K562 (cell line): ENCODE measurements at regions not wholly inside any gene's neighbourhood (a gene's known extent, or its start where the extent isn't known, plus 50 kb on each side); places are given as distances from the start of the nearest gene placed in this dataset.

Source experiments
- ATAC-seq: fragments of 200-7000 bp; cut with Tn5 transposase; 3 replicates; pipeline ENCODE4 v1.9.1; 2020; ENCODE audit warnings: moderate library complexity
- BruUV-seq: library from RNA; stranded (reverse); fragments of 400-500 nt; replicated peaks from 2 replicates; lab custom pipeline; 2021; lab: Mats Ljungman, UMichigan
- CTCF ChIA-PET: fragments of 300-600 bp; formaldehyde crosslinking; extraction: SDS; loops from one replicate; lab custom pipeline; 2021; ENCODE audit warnings: low intra/inter-chr PET ratio; lab: Yijun Ruan, JAX
- POLR2A ChIA-PET: fragments of 300-600, 350-650 bp; sonication (Branson Sonifier 250); formaldehyde crosslinking; extraction: SDS; loops from one replicate; lab custom pipeline; 2021; ENCODE audit warnings: antibody characterized with exemption, inconsistent platforms; lab: Yijun Ruan, JAX
- DNase-seq, 4 experiments: peaks; one replicate each; pipeline versions ENCODE4 v3.0.0 to v3.0.0-alpha.2; 2011 to 2018; ENCODE audit warnings: low spot score in 3 of 4, mixed read lengths in 3 of 4; ENCODE audit errors: extremely low read depth in 1 of 4
- FAIRE-seq: peaks from 2 replicates; lab custom pipeline; 2011; peaks lifted over from hg19 to GRCh38; lab: Jason Lieb, UNC
- H2AFZ ChIP-seq: 2 replicates; pipeline ENCODE4 v1.6.0; 2011; ENCODE audit warnings: low read depth, low read length, control low read depth, inconsistent platforms
- H3K27ac ChIP-seq: fragments of 200-600 bp; 3 replicates; pipeline ENCODE4 v1.8.0; 2011; ENCODE audit warnings: low read depth, mild to moderate bottlenecking, control low read depth, inconsistent platforms, low read length, moderate library complexity, mixed read lengths; ENCODE audit errors: extremely low read depth
- H3K27me3 ChIP-seq, 2 experiments: fragments of 300-600 bp in 1 of 2; 2 replicates in 1 of 2; 3 replicates in 1 of 2; pipeline versions ENCODE4 v1.6.0 to v1.8.0; 2011; ENCODE audit warnings: inconsistent platforms in 2 of 2, low read length in 2 of 2, mild to moderate bottlenecking in 1 of 2, mixed read lengths in 1 of 2, moderate library complexity in 1 of 2; ENCODE audit not compliant: control insufficient read depth in 2 of 2, insufficient read depth in 2 of 2
- H3K36me3 ChIP-seq: fragments of 300-600 bp; 3 replicates; pipeline ENCODE4 v1.8.0; 2011; ENCODE audit warnings: mild to moderate bottlenecking, low read length, inconsistent platforms; ENCODE audit not compliant: control insufficient read depth, insufficient read depth
- H3K4me1 ChIP-seq, 2 experiments: fragments of 200-600 bp in 1 of 2; replicated peaks in 1 of 2; 2 replicates in 1 of 2; 3 replicates in 1 of 2; pipeline versions ENCODE4 v1.5.1 to v1.8.0; 2011; ENCODE audit warnings: inconsistent platforms in 2 of 2, low read length in 2 of 2, mild to moderate bottlenecking in 1 of 2, mixed read lengths in 1 of 2, moderate library complexity in 1 of 2; ENCODE audit not compliant: control insufficient read depth in 2 of 2, insufficient read depth in 2 of 2
- H3K4me2 ChIP-seq: 2 replicates; pipeline ENCODE4 v1.6.1; 2011; ENCODE audit warnings: low read length, control low read depth, inconsistent platforms, mixed read lengths; ENCODE audit not compliant: insufficient read depth
- H3K4me3 ChIP-seq: fragments of 200-600 bp; sonication (generic), shearing (Covaris generic); 2 replicates; pipeline ENCODE4 v1.5.1; 2016; ENCODE audit warnings: control low read depth, inconsistent platforms
- H3K79me2 ChIP-seq: fragments of 200-600 bp; 3 replicates; pipeline ENCODE4 v1.8.0; 2011; ENCODE audit warnings: low read length, inconsistent platforms; ENCODE audit not compliant: control insufficient read depth, insufficient read depth
- H3K9ac ChIP-seq, 2 experiments: 2 replicates each; pipeline versions ENCODE4 v1.6.0 to v1.6.1; 2011; ENCODE audit warnings: low read depth in 2 of 2, low read length in 2 of 2, control low read depth in 1 of 2, inconsistent platforms in 1 of 2, mild to moderate bottlenecking in 1 of 2, mixed read lengths in 1 of 2; ENCODE audit not compliant: insufficient read depth in 1 of 2
- H3K9me1 ChIP-seq: one replicate; pipeline ENCODE4 v1.6.0; 2011; ENCODE audit warnings: inconsistent platforms, mild to moderate bottlenecking, low read length, moderate library complexity; ENCODE audit not compliant: control insufficient read depth, insufficient read depth
- H3K9me3 ChIP-seq: replicated peaks from 2 replicates; pipeline ENCODE4 v1.5.1; 2011; ENCODE audit warnings: low read depth, low read length, inconsistent platforms; ENCODE audit not compliant: control insufficient read depth, insufficient read depth
- H4K20me1 ChIP-seq: replicated peaks from 2 replicates; pipeline ENCODE4 v1.6.1; 2011; ENCODE audit warnings: low read length, inconsistent platforms, mixed read lengths; ENCODE audit not compliant: control insufficient read depth, insufficient read depth
- CEBPZ ChIP-seq: fragments of 150-350 bp; IDR thresholded peaks from 2 replicates; pipeline ENCODE4 v1.6.1; 2014; ENCODE audit warnings: low read depth, mild to moderate bottlenecking, low read length, borderline replicate concordance
- MAFG ChIP-seq: fragments of 450-650 bp; conservative IDR thresholded peaks from 2 replicates; pipeline ENCODE4 v1.6.1; 2016; ENCODE audit warnings: missing genetic modification characterization, missing compliant biosample characterization
- MECOM ChIP-seq: fragments of 250-450 bp; sonication (Bioruptor Pico); IDR thresholded peaks from 2 replicates; pipeline ENCODE4 v1.8.0; 2022; ENCODE audit warnings: inconsistent platforms
- NR4A1 ChIP-seq, 2 experiments: fragments of 250-450 bp in 1 of 2; fragments of 450-650 bp in 1 of 2; sonication (Bioruptor Pico) in 1 of 2; IDR thresholded peaks; 2 replicates each; pipeline versions ENCODE4 v1.4.0 to v1.6.1; 2016 to 2020; ENCODE audit warnings: mild to moderate bottlenecking in 2 of 2, missing compliant biosample characterization in 1 of 2, missing genetic modification characterization in 1 of 2, moderate library complexity in 1 of 2
- REST ChIP-seq, 2 experiments: fragments of 450-650 bp; formaldehyde crosslinking in 1 of 2; IDR thresholded peaks; 2 replicates each; pipeline versions ENCODE4 v1.4.0 to v1.6.1; 2014 to 2020; ENCODE audit warnings: mild to moderate bottlenecking in 2 of 2, borderline replicate concordance in 1 of 2, low read depth in 1 of 2
- ZNF165 ChIP-seq: fragments of 250-450 bp; sonication (Bioruptor Pico); IDR thresholded peaks from 2 replicates; pipeline ENCODE4 v1.4.0; 2020; ENCODE audit warnings: borderline replicate concordance
- WGBS: fragments of 100-300 bp; shearing (Covaris generic); methylation state at CpG from one replicate; pipeline ENCODE4 v1.1.6; 2016; ENCODE audit warnings: low coverage, mixed read lengths; ENCODE audit not compliant: insufficient coverage; ENCODE audit errors: missing lambda C conversion rate; 5-methylcytosine and 5-hydroxymethylcytosine counted together
- in situ Hi-C: fragments of 300-500 bp; cut with MboI; formaldehyde crosslinking; loops from 4 replicates; pipeline ENCODE4 v1.15.0; 2018; ENCODE audit warnings: inconsistent platforms, mixed read lengths
- intact Hi-C: fragments of 100-400 bp; cut with micrococcal nuclease; formaldehyde crosslinking; loops from 2 replicates; pipeline ENCODE4 v1.14.2; 2022

- H3K4me1 ChIP-seq, result no peaks in the 10 kb centered on the region
- TF ChIP-seq CEBPZ (no peak), REST (IDR thresholded peaks at IDR 0.05; ENCODE audit: borderline replicate concordance) (peak; percentile 46), REST (CRISPR knock-in tag; IDR thresholded peaks at IDR 0.05; ENCODE audit: low read depth) (no peak), ZNF165 (CRISPR knock-in tag) (no peak), MECOM (CRISPR knock-in tag) (no peak), MAFG (tag) (no peak), NR4A1 (CRISPR knock-in tag; IDR thresholded peaks at IDR 0.05) (no peak), NR4A1 (tag; IDR thresholded peaks at IDR 0.05) (no peak)
- H2AFZ ChIP-seq, result no peak overlapping the region
- H3K4me3 ChIP-seq, result no peak overlapping the region
- intact Hi-C loops, result no loop called here
- H3K79me2 ChIP-seq, result no peaks in the 10 kb centered on the region
- no peak overlapping the region for H3K9ac ChIP-seq
- DNase-seq (no peak), ATAC-seq (no peak), FAIRE-seq (no peak)
- in situ Hi-C loops, result no loop called here
- WGBS, result 0% methylated on average over 3 of the region's 3 CpGs
- no peaks in the 10 kb centered on the region for H3K9me1 ChIP-seq
- no peak overlapping the region for H3K4me2 ChIP-seq
- no peaks in the 10 kb centered on the region for H4K20me1 ChIP-seq
- H3K36me3 ChIP-seq, result no peaks in the 10 kb centered on the region
- CTCF ChIA-PET, result no interaction called here
- no peaks in the 10 kb centered on the region for H3K9me3 ChIP-seq
- BruUV-seq, result no TSS peak
- H3K27me3 ChIP-seq, result 0 out of 5 replicates have a peak, but pooled peaks cover 0 to 2% of the 10 kb centered on the region in 2 experiments
- no peak overlapping the region for H3K27ac ChIP-seq
- POLR2A ChIA-PET, result interaction anchor here (2.0 kb wide), 1 partner anchor 9 kb away, joined by 4 read pairs; no protein-coding TSS in a partner anchor
Measured at GRCh38 chr21:35764077-35764476, 296.2 kb downstream of the SETD4 start.
